Panc1 (cell line): ENCODE measurements at regions not wholly inside any gene's neighbourhood (a gene's known extent, or its start where the extent isn't known, plus 50 kb on each side); places are given as distances from the start of the nearest gene placed in this dataset.

Experiments
- ATAC-seq: fragments of 200-7000 bp; cut with Tn5 transposase; 2 replicates; pipeline ENCODE4 v1.9.1; 2020; ENCODE audit warnings: mild to moderate bottlenecking, moderate library complexity
- BruUV-seq: library from RNA; stranded (reverse); fragments of 400-500 nt; replicated peaks from 2 replicates; lab custom pipeline; 2021; lab: Mats Ljungman, UMichigan
- CTCF ChIA-PET: fragments of 300-600 bp; sonication (Branson Sonifier 250); formaldehyde crosslinking; loops from one replicate; lab custom pipeline; 2022; ENCODE audit warnings: antibody characterized with exemption; lab: Charles Lee
- POLR2A ChIA-PET: fragments of 300-600 bp; sonication (Branson Sonifier 250); formaldehyde crosslinking; loops from one replicate; lab custom pipeline; 2022; ENCODE audit warnings: antibody characterized with exemption; lab: Charles Lee
- DNase-seq: peaks from one replicate; pipeline ENCODE4 v3.0.0-alpha.2; 2010; ENCODE audit warnings: low read depth, low spot score
- H3K27ac ChIP-seq: 2 replicates; pipeline ENCODE4 v1.5.1; 2011; ENCODE audit warnings: mild to moderate bottlenecking, low read length, inconsistent platforms
- H3K27me3 ChIP-seq: fragments of 200-500 bp; sonication (Bioruptor generic); 2 replicates; pipeline ENCODE4 v1.6.0; 2014; ENCODE audit warnings: low read length, inconsistent platforms; ENCODE audit not compliant: control insufficient read depth, insufficient read depth
- H3K36me3 ChIP-seq: fragments of 200-500 bp; sonication (Bioruptor generic); 2 replicates; pipeline ENCODE4 v1.5.1; 2014; ENCODE audit warnings: inconsistent platforms, mild to moderate bottlenecking, low read length, moderate library complexity; ENCODE audit not compliant: control insufficient read depth, insufficient read depth
- H3K4me1 ChIP-seq: 2 replicates; pipeline ENCODE4 v1.5.1; 2011; ENCODE audit warnings: inconsistent platforms, mild to moderate bottlenecking, low read length, moderate library complexity; ENCODE audit not compliant: control insufficient read depth, insufficient read depth
- H3K4me3 ChIP-seq, 2 experiments: 2 replicates each; pipeline ENCODE4 v1.5.1; 2011 to 2012; ENCODE audit warnings: low read depth in 2 of 2, low read length in 2 of 2, mild to moderate bottlenecking in 2 of 2, inconsistent platforms in 1 of 2, moderate library complexity in 1 of 2
- H3K9me3 ChIP-seq: fragments of 200-500 bp; sonication (Bioruptor generic); 2 replicates; pipeline ENCODE4 v1.5.1; 2014; ENCODE audit warnings: low read depth, mild to moderate bottlenecking, inconsistent platforms, low read length, moderate library complexity; ENCODE audit not compliant: control insufficient read depth, insufficient read depth
- POLR2AphosphoS5 ChIP-seq: IDR thresholded peaks from 2 replicates; pipeline ENCODE4 v1.6.1; 2012; ENCODE audit warnings: mild to moderate bottlenecking, low read depth, low read length, moderate library complexity
- SIN3A ChIP-seq: IDR thresholded peaks from 2 replicates; pipeline ENCODE4 v1.6.1; 2012; ENCODE audit warnings: low read depth, mild to moderate bottlenecking, low read length, moderate library complexity, borderline replicate concordance; ENCODE audit not compliant: insufficient read depth
- TCF7L2 ChIP-seq: IDR thresholded peaks from 2 replicates; pipeline ENCODE4 v1.6.1; 2011; ENCODE audit warnings: mild to moderate bottlenecking, low read depth, low read length, inconsistent platforms
- in situ Hi-C: cut with HindIII; loops from 2 replicates; pipeline ENCODE4 v1.10.0; 2016; ENCODE audit warnings: low sequenced_read_pairs, low pct_unique_long_range_greater_than_20kb
- intact Hi-C: fragments of 100-400 bp; cut with micrococcal nuclease; formaldehyde crosslinking; loops from one replicate; pipeline ENCODE4 v1.10.0; 2022; ENCODE audit not compliant: unreplicated experiment
- TF ChIP-seq, protein P1 (sequence below), 2 experiments: IDR thresholded peaks; 2 replicates each; pipeline ENCODE4 v1.6.1; 2011 to 2012; ENCODE audit warnings: low read depth in 2 of 2, control low read depth in 1 of 2, low read length in 1 of 2, mild to moderate bottlenecking in 1 of 2, moderate library complexity in 1 of 2; ENCODE audit not compliant: insufficient read depth in 1 of 2
- TF ChIP-seq, protein P2 (sequence below): fragments of 450-650 bp; IDR thresholded peaks from 2 replicates; pipeline ENCODE4 v1.5.1; 2017; ENCODE audit warnings: mild to moderate bottlenecking

DNA sequence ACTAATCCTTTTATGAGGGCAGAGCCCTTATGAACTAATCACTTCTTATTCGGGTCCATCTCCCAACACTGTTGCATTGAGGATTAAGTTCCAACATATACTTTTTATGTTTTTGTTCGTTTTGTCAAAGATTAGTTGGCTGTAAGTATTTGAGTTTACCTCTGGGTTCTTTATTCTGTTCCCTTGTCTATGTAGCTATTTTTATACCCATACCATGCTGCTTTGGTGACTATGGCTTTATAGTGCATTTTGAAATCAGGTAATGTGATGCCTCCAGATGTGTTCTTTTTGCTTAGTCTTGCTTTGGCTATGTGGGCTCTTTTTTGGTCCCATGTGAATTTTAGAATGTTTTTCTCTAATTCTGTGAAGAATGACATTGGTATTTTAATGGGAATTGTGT is 166.4 kb upstream of the KCNMB2 start:
- no TSS peak for BruUV-seq
- POLR2A ChIA-PET = no interaction called here

DNA sequence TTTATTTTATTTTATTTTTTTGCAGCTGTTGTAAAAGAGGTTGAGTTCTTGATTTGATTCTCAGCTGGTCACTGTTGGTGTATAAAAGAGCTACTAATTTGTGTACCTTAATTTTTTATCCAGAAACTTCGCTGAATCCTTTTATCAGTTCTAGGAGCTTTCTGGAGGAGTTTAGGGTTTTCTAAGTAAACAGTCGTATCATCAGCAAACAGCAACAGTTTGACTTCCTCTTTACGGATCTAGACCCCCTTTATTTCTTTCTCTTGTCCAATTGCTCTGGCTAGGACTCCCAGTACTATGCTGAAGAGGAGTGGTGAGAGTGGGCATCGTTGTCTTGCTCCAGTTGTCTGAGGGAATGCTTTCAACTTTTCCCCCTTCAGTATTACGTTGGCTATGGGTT is 165.8 kb upstream of the KCNMB2 start:
- no peak for TF ChIP-seq POLR2AphosphoS5
- intact Hi-C loops (no loop called here), in situ Hi-C loops (no loop called here)
- no peaks in the 10 kb centered on the region for H3K9me3 ChIP-seq
- ChIA-PET CTCF (no interaction called here), POLR2A (no interaction called here)
- DNase-seq (no peak), ATAC-seq (no peak)
- no peaks in the 10 kb centered on the region for H3K27me3 ChIP-seq
- no peak overlapping the region for H3K27ac ChIP-seq
- no peaks in the 10 kb centered on the region for H3K36me3 ChIP-seq
- no peak overlapping the region for H3K4me3 ChIP-seq
- BruUV-seq = no TSS peak
- H3K4me1 ChIP-seq = no peaks in the 10 kb centered on the region; the same call in 1 of the 2 replicates

More for the DNA sequence above, 166.4 kb upstream of the KCNMB2 start:
- ATAC-seq (no peak), DNase-seq (no peak)
- no peaks in the 10 kb centered on the region for H3K9me3 ChIP-seq
- H3K27ac ChIP-seq = no peak overlapping the region
- H3K4me3 ChIP-seq = no peak overlapping the region
- CTCF ChIA-PET = no interaction called here
- H3K4me1 ChIP-seq = no peaks in the 10 kb centered on the region; the same call in 1 of the 2 replicates
- in situ Hi-C loops (no loop called here), intact Hi-C loops (no loop called here)
- no peaks in the 10 kb centered on the region for H3K27me3 ChIP-seq
- TF ChIP-seq, protein P1, sequence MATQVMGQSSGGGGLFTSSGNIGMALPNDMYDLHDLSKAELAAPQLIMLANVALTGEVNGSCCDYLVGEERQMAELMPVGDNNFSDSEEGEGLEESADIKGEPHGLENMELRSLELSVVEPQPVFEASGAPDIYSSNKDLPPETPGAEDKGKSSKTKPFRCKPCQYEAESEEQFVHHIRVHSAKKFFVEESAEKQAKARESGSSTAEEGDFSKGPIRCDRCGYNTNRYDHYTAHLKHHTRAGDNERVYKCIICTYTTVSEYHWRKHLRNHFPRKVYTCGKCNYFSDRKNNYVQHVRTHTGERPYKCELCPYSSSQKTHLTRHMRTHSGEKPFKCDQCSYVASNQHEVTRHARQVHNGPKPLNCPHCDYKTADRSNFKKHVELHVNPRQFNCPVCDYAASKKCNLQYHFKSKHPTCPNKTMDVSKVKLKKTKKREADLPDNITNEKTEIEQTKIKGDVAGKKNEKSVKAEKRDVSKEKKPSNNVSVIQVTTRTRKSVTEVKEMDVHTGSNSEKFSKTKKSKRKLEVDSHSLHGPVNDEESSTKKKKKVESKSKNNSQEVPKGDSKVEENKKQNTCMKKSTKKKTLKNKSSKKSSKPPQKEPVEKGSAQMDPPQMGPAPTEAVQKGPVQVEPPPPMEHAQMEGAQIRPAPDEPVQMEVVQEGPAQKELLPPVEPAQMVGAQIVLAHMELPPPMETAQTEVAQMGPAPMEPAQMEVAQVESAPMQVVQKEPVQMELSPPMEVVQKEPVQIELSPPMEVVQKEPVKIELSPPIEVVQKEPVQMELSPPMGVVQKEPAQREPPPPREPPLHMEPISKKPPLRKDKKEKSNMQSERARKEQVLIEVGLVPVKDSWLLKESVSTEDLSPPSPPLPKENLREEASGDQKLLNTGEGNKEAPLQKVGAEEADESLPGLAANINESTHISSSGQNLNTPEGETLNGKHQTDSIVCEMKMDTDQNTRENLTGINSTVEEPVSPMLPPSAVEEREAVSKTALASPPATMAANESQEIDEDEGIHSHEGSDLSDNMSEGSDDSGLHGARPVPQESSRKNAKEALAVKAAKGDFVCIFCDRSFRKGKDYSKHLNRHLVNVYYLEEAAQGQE (IDR thresholded peaks at IDR 0.05; ENCODE audit: insufficient read depth in 1 of 2, low read depth in 2 of 2, low read length in 1 of 2) = no peak
- no peak for TF ChIP-seq POLR2AphosphoS5
- TF ChIP-seq SIN3A = no peak
- no peak for TF ChIP-seq TCF7L2
- TF ChIP-seq, protein P2, sequence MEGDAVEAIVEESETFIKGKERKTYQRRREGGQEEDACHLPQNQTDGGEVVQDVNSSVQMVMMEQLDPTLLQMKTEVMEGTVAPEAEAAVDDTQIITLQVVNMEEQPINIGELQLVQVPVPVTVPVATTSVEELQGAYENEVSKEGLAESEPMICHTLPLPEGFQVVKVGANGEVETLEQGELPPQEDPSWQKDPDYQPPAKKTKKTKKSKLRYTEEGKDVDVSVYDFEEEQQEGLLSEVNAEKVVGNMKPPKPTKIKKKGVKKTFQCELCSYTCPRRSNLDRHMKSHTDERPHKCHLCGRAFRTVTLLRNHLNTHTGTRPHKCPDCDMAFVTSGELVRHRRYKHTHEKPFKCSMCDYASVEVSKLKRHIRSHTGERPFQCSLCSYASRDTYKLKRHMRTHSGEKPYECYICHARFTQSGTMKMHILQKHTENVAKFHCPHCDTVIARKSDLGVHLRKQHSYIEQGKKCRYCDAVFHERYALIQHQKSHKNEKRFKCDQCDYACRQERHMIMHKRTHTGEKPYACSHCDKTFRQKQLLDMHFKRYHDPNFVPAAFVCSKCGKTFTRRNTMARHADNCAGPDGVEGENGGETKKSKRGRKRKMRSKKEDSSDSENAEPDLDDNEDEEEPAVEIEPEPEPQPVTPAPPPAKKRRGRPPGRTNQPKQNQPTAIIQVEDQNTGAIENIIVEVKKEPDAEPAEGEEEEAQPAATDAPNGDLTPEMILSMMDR = no peak
- H3K36me3 ChIP-seq = no peaks in the 10 kb centered on the region

DNA sequence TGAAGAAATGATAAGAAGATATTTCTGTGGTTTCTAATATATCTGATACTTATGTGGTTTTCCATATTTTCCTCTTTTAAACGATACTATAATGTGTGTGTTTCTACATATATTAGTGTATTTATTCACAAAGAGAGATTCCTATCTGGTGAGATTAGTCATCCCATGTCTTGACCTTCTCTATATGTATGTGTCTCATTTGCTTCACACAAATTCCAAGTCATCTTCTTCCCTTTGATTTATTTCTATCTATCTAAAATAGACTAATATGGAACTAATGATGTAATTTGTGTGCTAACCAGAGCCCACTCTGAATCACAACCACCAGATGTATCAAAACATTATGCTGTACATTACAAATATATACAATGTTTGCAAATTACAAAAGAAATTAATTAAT is 154.7 kb upstream of the KCNMB2 start:
- POLR2A ChIA-PET = no interaction called here
- CTCF ChIA-PET = no interaction called here
- H3K4me1 ChIP-seq = peaks cover 18% of the 10 kb centered on the region
- intact Hi-C loops (loop anchor here (10.0 kb wide), 5 partner anchors 557 to 1437 kb away; partner anchors contain the start of gene TBL1XR1), in situ Hi-C loops (no loop called here)
- ATAC-seq (no peak), DNase-seq (no peak)
- no peaks in the 10 kb centered on the region for H3K27me3 ChIP-seq
- peak overlapping the region; percentile 87; the same call in 1 of the 2 replicates for H3K27ac ChIP-seq
- H3K9me3 ChIP-seq = no peaks in the 10 kb centered on the region
- no TSS peak for BruUV-seq
- no peaks in the 10 kb centered on the region for H3K36me3 ChIP-seq
- TF ChIP-seq, protein P1 (IDR thresholded peaks at IDR 0.05; ENCODE audit: insufficient read depth in 1 of 2, low read depth in 2 of 2, low read length in 1 of 2) = no peak
- TF ChIP-seq TCF7L2 = no peak
- TF ChIP-seq SIN3A = no peak
- TF ChIP-seq POLR2AphosphoS5 = no peak
- TF ChIP-seq, protein P2 = no peak
- no peak overlapping the region for H3K4me3 ChIP-seq
